NCI-H510A (cell line): ENCODE measurements at regions not wholly inside any gene's neighbourhood (a gene's known extent, or its start where the extent isn't known, plus 50 kb on each side); places are given as distances from the start of the nearest gene placed in this dataset.
A peak's percentile ranks its signal among the peaks of the same experiment; 100 is the strongest.
"Not testable (repeated sequence)": the region's sequence is repeated elsewhere in the genome, so short reads cannot be mapped to it uniquely, and the experiment has no call there.

Source experiments
- DNase-seq: peaks from one replicate; lab custom pipeline; 2025; lab: John Stamatoyannopoulos, UW

DNA sequence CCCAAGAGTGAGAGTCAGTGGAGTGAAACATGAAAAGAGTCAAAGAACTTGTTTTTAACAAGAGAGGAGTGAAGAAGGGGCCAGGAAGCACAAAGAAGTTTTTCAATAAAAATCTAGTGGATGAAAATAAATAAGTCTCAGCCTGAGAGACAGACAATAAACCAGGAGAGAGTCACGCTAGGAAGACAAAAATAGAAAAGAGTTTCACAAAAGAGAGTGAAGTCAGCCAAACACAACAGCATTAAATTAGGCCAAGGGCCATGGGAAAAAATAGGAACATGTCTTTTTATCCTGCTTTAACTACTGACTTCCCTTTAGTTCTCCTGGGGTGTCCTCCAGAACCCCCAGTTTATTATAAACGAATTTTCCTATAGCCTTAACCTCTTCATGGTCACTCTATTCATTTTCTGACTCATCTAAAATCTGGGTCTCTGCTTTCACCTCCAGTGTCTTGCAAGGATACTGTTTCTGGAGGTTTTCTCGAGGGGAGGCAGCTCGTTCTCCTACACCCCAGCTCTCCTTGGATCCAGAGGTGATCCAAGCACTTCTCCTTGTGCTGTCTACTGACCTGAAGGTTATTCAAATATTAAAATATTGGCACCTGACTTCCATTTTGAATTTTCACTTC, 571.5 kb upstream of the PPP2R3A start:
- DNase-seq: no peak

DNA sequence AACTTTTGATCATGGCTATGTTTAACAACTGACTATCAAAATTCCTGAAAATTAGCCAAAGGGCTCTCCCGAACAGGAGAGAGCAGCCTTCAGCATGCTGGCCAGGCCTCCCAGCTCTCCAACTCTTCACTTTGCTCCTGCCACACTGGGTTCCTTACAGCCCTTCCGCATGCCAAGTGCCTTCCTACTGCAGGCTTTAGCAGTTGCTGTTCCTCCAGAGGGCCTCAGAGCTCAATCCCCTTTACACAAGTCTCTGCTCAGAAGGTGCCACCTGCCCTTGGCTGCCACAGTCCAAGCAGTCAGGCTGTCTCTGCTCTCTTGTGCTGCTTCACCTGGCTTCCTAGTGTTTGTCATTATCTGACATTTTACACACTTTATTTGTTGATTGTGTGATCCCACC, 553.1 kb upstream of the PPP2R3A start:
- no peak for DNase-seq

DNA sequence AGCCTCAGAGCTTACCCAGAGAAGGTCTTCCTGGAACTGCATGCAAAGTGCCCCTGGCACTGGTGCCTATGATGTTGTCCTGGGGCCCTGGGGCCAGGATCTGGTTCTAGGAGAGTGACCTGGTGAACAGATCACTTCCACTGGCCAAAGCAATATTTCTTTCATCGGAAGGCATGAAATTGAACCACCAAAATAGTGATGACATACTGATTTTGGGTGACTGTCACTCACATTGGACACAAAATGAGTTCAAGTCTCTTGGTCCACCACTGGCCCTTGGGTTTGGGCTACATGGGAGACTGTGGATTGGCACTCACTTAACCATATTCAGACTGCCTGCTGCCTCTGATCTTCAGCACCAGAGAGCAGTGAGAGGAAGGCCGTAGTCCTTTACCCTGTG, 549.3 kb upstream of the PPP2R3A start:
- DNase-seq: no peak

DNA sequence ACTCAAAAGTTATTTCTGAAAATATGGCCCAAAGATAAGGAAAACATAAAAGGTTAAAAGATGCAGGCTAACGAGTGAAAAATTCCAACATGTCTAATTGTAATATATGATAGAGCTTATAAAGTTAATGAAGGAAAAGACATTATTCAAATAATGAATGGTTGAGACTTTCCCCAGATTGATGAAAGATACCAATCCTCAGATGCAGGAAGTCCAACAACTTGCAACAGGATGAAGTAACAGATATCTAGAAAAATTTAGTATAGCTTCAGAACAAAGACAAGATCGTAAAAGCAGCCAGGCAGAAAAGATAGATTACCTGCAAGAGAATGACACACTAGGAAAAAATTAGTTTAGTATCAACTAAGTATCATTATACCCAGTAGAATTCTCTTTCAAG, 546.4 kb upstream of the PPP2R3A start:
- no peak for DNase-seq

DNA sequence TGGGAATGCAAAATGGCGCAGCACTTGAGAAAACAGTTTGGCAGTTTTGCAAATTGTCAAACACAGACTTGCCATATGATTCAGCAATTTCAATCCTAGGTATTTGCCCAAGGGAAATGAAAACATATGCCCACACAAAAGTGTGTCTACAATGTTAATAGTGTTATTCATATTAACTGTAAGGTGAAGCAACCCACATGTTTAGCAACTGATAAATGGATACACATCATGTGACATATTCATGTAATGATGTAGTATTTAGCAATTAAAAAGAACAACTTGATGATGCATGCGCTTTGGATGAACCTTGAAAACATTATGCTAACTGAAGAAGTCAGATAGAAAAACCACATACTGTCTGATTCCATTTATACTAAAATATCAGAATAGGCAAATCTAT, 539.0 kb upstream of the PPP2R3A start:
- DNase-seq: no peak

DNA sequence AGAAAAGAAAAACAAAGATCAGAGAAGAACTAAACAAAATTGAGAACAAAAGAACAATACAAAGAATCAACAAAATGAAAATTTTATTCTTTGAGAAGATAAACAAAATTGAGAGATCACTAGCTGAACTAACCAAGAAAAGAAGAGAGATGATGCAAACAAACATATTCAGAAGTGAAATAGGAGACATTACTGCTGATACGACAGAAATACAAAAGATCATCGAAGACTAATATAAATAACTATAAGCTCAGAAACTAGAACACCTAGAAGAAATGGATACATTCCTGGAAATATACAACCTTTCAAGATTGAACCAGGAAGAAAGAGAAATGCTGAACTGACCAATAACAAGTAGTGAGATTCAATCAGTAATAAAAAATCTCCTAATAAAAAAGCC, 533.1 kb upstream of the PPP2R3A start:
- no peak for DNase-seq

DNA sequence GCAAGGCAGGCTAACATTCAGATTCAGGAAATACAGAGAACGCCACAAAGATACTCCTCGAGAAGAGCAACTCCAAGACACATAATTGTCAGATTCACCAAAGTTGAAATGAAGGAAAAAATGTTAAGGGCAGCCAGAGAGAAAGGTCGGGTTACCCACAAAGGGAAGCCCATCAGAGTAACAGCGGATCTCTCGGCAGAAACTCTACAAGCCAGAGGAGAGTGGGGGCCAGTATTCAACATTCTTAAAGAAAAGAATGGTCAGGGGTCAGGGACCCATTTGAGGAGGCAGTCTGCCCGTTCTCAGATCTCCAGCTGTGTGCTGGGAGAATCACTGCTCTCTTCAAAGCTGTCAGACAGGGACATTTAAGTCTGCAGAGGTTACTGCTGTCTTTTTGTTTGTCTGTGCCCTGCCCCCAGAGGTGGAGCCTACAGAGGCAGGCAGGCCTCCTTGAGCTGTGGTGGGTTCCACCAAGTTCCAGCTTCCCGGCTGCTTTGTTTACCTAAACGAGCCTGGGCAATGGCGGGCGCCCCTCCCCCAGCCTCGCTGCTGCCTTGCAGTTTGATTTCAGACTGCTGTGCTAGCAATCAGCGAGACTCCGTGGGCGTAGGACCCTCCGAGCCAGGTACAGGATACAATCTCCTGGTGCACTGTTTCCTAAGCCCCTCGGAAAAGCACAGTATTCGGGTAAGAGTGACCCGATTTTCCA, 526.5 kb upstream of the PPP2R3A start:
- not testable (repeated sequence) for DNase-seq

DNA sequence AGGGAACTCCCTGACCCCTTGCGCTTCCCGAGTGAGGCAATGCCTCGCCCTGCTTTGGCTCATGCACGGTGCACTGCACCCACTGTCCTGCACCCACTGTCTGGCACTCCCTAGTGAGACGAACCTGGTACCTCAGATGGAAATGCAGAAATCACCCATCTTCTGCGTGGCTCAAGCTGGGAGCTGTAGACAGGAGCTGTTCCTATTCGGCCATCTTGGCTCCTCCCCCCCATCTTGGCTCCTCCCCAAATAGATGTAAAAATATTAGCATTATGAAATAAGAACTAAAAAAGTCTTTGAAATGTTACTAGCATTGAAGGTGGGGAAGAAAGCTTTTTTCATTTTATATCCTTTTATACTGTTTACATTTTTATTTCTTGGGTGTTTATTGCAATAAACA, 525.9 kb upstream of the PPP2R3A start:
- DNase-seq: not testable (repeated sequence)

DNA sequence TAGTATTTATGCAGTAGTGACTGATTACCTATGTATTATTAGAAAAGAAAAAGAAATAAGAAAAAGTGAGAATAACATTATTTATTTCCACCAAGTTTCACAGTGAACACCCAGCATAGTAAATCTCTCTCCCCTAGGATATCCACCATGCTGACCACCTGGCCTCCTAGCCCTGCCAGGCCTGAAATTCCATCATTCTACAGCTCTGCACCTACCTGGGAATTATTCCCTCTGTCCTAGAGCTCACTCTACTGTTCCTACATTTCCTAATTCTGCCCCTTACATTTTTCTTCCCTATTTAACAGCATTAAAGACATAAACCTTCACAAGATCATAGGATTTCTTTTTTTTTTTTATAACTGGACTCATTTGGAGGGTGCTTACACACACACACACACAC, 525.3 kb upstream of the PPP2R3A start:
- no peak for DNase-seq

DNA sequence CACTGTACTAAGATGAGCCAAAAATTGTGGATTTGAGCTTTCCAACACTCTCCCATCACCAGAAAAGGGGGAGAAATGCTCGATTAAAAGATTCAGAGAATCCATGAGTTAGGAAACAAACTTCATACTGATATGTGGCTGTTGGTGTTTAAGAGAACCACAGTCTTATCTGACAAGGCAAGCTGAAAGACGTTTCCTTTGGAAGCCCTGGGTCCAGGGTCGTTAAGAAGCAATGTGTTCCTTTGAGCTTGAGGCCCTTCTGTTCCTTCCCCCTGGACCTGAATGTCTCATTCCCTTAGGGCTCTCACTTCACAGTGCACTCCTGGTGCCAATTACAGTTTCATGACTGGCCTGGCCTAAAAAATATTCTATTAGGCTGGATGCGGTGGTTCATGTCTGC, 524.8 kb upstream of the PPP2R3A start:
- no peak for DNase-seq

DNA sequence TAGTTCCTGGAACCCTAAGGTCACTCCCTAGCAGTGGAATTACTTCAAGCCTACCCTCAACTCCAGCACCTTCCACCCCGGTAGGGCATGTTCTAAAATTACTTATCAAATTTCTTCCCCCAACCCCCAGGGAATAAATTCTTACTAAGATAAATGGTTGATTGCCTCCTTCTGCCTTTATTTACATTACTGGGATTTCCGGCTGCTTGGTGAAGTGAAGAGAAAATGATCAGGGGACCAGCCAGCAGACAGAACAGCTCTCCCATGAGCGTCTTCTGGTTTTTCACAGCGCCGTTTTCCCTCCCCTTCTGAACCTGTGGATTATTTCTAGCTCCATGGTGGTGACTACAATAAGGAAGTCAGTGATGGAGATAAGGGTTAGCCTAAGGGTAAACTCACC, 521.5 kb upstream of the PPP2R3A start:
- no peak for DNase-seq

DNA sequence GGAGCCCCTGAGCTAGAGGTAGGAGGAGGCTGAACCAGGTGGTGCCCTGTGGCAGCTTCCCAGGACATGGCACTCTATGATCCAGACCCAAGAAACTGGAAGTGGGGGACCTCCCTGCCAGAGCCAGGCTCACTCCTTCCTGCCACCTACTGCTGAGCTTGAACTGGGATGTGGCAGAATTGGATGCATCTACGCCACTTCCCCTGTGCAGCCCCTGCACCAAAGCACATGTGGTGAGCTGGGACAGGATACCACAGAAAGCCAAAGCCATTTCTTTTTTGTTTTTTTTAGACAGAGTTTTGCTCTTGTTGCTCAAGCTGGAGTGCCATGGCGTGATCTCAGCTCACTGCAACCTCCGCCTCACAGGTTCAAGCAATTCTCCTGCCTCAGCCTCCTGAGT, 518.0 kb upstream of the PPP2R3A start:
- no peak for DNase-seq

DNA sequence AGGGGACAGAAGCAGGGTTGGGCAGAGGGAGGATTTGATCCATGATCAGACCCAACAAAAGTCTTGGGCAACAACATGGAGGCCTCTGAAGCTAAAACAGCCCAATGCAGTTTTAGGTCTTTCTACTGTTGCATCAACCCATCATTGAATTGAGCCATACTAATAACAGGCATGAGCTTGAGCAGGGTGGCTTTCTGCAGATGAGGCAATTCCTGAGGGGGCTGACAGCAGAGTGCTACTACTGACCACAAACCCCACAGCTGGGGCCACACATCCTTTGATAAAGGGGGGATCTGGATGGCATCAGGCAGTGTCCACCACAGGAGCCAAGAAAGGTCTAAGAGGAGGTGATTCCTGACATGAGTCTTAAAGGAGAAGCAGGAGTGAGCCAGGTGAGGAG, 517.0 kb upstream of the PPP2R3A start:
- no peak for DNase-seq

DNA sequence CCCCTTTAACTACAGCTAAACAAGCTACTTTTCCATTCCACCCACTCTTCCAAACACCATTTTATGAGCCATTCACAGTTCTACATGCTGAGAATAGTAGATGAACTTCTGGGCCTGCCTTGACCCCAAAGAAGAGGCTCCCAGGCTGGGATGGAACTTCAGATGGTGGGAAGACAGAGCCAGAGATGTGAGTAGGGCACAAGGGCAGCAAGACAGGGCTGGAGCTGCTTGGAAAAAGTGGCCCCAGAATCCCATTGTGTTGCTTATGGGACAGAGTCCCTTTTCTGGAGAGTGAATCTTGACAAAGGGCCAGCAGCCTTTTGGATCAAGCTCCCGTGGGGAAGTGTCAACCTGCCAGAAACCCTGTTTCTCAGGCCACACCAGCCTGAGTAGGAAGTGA, 516.5 kb upstream of the PPP2R3A start:
- no peak for DNase-seq

DNA sequence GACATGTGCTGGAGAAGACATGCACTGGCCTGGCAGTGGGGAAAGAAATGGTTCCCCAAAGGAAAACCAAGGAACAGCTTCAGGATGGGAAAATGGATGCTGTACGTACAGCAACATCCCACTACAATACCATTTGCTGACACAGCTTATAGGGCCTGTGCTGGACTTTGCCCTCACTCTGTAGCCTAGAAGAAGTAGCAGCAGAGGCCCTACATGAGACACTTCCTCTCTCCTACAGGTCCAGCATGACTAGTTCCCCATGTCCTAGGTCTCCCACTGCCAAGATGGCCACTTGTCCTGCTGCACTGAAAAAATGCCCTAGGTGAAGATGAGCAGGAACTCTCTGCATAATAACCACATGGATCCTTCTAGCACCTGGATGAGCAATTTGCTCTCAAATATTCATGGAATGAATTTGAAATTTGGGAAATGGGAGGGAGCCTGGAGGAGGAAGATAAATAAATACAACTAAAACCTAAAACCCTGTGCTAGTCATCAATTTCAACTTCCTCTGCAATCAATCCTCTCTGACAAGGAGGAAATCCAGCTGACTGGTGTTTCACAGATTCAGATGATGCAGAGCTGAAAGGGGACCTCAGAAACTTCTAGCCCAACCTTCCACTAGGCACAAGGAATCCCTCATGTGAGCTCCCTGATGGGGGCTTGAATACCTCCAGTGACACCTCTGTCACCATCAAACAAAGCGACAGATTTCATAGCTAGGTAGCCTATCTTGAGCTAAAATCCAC, 514.3 kb upstream of the PPP2R3A start:
- DNase-seq: no peak

DNA sequence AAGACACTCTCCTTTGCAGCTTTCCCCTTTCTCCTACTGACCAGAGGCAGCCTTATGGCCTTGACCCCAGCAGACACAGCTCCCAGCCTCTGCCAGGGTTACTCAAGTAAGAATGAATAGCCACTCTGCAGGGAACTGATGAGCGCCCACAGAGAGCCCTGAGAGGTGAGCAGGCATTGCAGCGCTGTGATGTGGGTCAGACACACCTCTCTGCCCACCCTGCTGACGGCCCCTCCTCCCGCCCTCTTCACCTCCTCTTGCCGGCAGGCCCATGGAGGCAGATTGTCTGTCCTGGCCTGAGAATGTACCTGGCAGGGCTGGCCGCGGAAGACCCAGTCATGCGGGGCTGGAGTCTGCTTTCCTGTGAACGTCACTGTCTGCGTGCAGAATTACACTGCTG, 512.6 kb upstream of the PPP2R3A start:
- no peak for DNase-seq

DNA sequence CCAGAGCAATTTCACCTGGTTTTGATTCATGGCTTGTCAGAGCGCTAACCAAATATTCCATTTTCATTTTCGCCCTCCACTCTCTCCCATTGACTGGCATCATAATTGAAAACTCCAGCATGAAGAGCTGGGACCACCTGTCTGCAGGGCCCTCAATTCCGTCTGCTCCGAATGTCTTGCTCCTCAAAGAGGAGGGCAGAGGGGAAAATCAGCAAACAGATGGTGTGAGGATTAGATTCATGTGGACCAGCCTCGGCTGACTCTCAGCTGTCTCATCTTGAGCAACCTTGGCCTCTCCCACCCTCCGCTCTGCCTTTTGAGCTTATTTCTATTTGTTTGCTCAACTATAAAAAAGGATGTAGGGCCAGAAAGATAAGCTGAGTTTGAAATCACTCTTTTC, 512.2 kb upstream of the PPP2R3A start:
- DNase-seq: no peak

DNA sequence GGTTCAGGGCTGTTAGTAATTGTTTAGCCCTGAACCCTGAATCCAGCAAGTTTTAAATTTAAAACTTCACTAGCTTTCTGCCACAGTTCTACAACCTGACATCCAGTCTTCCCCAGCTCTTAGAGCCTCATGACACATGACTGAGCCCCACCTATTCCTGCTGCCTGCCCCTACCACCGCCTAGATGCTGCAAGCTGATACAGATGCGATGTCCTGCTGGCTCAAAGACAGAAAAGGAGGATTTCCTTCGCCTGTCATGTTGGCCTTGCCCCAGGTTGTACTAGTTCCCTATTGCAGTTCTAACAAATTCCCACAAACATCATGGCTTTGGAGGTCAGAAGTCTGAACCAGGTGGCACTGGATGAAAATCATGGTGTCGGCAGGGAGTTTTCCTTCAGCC, 510.6 kb upstream of the PPP2R3A start:
- DNase-seq: no peak

DNA sequence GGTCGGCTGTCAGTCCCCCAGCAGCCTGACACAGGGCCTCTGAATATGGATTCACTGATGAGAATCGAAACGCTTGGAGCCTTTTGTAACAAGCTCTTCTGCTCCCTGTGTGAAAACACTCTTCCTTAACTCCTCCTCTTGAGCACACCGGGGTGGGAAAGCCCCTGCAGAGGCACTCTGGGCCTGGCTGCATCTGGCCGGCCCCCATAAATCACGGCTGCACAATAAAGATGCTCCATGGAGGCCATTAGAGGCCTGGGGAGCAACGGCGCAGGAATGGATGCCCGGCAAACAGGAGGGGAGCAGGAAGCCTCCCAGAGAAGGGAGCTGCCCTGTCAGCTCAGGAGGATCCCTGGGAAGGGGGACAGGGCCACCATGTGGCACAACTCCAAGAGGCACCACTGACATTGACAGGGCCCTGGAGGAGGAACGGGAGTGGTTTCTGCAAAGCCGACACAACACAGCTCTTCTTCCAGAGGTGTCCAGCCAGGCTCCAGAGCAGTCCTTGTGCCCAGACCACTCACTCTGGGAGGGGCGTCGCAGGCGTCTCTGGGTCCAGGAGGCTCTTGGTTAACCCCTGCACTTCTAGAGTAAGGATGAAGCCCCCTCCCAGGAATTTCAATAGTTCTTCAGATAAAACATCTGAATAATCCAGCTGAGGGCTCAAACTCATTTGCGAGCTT, 509.3 kb upstream of the PPP2R3A start:
- peak; percentile 59 for DNase-seq

DNA sequence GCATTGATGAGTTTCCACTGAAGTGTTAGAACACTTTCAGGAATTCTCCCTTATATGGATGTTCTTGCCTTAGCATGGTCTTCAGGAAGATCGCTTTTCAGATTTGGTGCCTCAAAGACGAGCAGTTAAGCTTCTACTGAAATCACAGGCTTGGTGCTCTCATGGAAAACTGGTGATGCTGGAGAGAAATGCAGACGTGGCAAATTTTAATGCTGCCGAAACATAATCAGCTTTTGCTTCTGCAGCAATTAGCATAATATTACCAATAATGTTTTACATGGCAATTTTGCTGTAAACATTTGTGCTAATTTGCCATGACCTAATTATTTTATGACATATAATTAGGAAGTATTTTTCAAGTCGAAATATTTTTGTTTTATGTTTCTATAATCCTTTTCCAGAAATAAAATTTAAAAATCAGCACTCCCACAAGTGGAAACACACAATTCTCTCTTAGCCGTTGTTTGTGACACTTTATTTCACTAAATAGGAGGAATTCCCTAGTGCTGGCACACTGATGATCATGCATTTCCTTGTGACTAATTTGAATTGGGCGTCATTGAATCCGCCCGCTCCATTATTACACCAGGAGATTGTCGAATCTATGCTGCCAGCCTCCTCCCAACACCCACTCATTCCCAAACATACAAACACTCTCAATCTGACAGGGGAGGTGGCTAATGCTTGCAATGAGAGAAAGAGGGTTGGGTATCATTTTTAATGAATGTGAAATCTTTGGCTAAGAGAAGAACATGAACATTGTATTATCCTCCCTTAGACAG, 506.8 kb upstream of the PPP2R3A start:
- no peak for DNase-seq

DNA sequence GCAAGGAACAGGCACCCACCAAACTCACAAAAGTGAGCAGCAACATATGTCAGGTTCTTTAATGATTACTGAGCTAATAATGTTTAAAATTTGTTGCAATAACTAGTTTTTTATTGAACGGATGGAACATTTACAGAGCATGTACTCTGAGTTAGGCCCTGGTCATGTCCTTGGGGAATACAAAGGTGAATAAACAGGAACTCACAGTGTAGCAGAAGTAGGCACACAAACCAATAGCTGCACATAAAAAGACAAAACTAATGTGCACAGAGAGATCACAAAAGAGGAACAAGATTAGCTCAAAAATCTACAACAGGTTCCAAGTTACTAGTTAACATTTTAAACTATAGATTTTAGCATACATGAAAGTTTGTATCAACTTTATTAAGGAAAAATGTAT, 505.3 kb upstream of the PPP2R3A start:
- DNase-seq: no peak

DNA sequence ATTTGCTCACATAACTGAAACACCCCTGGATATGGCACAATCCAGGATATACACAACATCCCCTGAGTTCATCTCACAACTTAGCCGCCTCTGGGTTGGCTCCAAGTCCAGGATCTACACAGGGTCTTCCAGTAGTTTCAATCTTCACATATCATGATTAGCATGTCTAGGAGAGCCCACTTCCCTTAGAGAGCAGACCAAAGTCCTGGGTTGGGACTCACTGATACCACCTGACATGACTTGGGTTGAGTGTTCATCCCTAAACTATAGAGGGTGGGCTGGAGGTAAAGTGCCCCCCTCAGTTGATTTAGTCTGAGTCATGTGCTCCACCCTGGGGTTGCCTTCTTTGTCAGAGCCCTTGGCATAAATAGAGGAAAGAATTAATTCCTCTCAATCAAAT, 493.6 kb upstream of the PPP2R3A start:
- DNase-seq: no peak
